GM18907 (cell line): ENCODE measurements at regions not wholly inside any gene's neighbourhood (a gene's known extent, or its start where the extent isn't known, plus 50 kb on each side); places are given as distances from the start of the nearest gene placed in this dataset.

Experiments used
- ATAC-seq: cut with Tn5 transposase; IDR thresholded peaks from one replicate; pipeline ENCODE4 v1.9.1; 2021; ENCODE audit warnings: mild to moderate bottlenecking, moderate library complexity; ENCODE audit not compliant: unreplicated experiment

- no peak for ATAC-seq
Measured at GRCh38 chr14:98962118-98962517, 309.9 kb downstream of the BCL11B start.

GRCh38 chr14:98963610-98964009 is 308.4 kb downstream of the BCL11B start:
- no peak for ATAC-seq

GRCh38 chr14:98964171-98964570 is 307.8 kb downstream of the BCL11B start:
- ATAC-seq: no peak

GRCh38 chr14:98965076-98965475 is 306.9 kb downstream of the BCL11B start:
- no peak for ATAC-seq

- ATAC-seq: no peak
Measured at GRCh38 chr14:98966016-98966415, 306.0 kb downstream of the BCL11B start.

- ATAC-seq: no peak
Measured at GRCh38 chr14:98966475-98967162, 305.4 kb downstream of the BCL11B start.

- no peak for ATAC-seq
Measured at GRCh38 chr14:98974113-98974512, 297.9 kb downstream of the BCL11B start.

GRCh38 chr14:98976271-98976670 is 295.7 kb downstream of the BCL11B start:
- no peak for ATAC-seq

GRCh38 chr14:98977451-98977850 is 294.5 kb downstream of the BCL11B start:
- ATAC-seq: no peak

GRCh38 chr14:98982986-98983385 is 289.0 kb downstream of the BCL11B start:
- no peak for ATAC-seq

- no peak for ATAC-seq
Measured at GRCh38 chr14:98984027-98984718, 287.8 kb downstream of the BCL11B start.

GRCh38 chr14:98984719-98985041 is 287.3 kb downstream of the BCL11B start:
- ATAC-seq: no peak

GRCh38 chr14:98993818-98994217 is 278.2 kb downstream of the BCL11B start:
- no peak for ATAC-seq

GRCh38 chr14:98994561-98994960 is 277.4 kb downstream of the BCL11B start:
- ATAC-seq: no peak

GRCh38 chr14:98997526-98998205 is 274.3 kb downstream of the BCL11B start:
- no peak for ATAC-seq

GRCh38 chr14:98999345-98999744 is 272.7 kb downstream of the BCL11B start:
- no peak for ATAC-seq

- no peak for ATAC-seq
Measured at GRCh38 chr14:98999901-99000300, 272.1 kb downstream of the BCL11B start.

GRCh38 chr14:99001241-99001640 is 270.8 kb downstream of the BCL11B start:
- no peak for ATAC-seq

GRCh38 chr14:99003646-99004045 is 268.4 kb downstream of the BCL11B start:
- ATAC-seq: no peak

- no peak for ATAC-seq
Measured at GRCh38 chr14:99004112-99004511, 267.9 kb downstream of the BCL11B start.

- ATAC-seq: no peak
Measured at GRCh38 chr14:99006276-99006675, 265.7 kb downstream of the BCL11B start.

- no peak for ATAC-seq
Measured at GRCh38 chr14:99007795-99008194, 264.2 kb downstream of the BCL11B start.
